ENCODE measurements at regions not wholly inside any gene's neighbourhood (a gene's known extent, or its start where the extent isn't known, plus 50 kb on each side); places are given as distances from the start of the nearest gene placed in this dataset.

- TF ChIP-seq EZH2 (IDR thresholded peaks at IDR 0.05; ENCODE audit: borderline replicate concordance) = no peak
- TF ChIP-seq CTCF (IDR thresholded peaks at IDR 0.05; ENCODE audit: poor library complexity) = no peak
- no peak for TF ChIP-seq EZH2phosphoT487 (IDR thresholded peaks at IDR 0.05; ENCODE audit: low read depth, severe bottlenecking, unreplicated experiment)
Measured at GRCh38 chr16:51549836-51550235, 398.8 kb upstream of the SALL1 start.
